Globus pallidus (tissue), 1 donor: ENCODE measurements at regions not wholly inside any gene's neighbourhood (a gene's known extent, or its start where the extent isn't known, plus 50 kb on each side); places are given as distances from the start of the nearest gene placed in this dataset.

Experiments
- DNase-seq: peaks from one replicate; pipeline ENCODE4 v3.0.0-alpha.2; 2015; ENCODE audit warnings: low spot score

DNA sequence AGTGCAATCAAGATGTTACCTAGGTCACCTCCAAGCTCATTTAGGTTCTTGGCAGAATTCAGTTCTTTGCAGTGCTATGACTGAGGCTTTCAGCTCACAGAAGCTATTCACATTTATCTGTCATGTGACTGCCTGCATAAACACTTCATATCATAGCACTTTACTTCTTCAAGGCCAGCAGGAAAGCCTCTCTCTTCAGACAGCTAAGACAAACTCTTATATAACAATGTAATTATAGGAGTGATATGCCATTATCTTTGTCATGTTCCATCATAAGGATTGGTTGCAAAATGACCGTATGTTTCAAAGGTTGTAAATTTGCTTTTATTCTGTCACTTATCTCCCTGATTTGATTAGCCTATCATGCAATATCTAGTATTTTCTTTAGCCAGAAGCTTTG, 78.8 kb upstream of the TMEM196 start:
- DNase-seq = no peak

DNA sequence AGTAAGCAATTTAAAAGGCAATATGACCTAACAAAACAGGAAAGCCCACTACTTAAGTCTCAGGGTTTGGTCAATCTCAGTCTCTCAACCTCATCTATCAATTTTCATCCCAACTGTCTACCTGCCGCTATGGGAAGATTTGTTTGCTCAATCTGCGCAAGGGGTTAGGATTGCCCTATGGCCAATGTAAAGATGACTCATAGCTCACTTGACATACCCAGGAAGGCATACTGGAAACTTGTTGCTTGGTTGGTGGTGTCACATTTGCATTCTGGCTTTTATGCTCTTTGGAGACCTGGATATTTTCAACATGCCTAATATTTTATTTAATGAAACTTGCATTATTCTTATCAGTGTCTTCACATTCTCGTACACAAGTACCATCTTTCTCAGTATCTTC, 78.1 kb upstream of the TMEM196 start:
- DNase-seq = no peak

DNA sequence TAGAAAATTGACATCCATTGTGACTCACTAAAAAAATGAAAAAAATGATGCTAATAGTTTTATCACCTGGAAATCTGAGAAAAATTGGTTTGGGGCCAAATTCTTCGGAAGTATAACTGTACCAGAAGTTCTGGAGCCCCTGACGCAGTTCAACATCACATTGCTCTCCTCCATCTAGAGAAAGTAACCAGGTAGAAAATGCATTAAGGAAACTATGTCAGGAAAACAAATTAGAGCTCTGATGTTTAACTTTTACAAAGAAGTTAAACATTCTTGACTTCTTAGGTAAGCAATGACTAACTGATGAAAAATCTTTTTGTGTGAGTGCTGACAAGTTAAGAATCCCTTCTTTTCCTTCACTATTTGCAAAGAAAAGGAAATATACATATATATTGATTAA, 61.1 kb upstream of the TMEM196 start:
- no peak for DNase-seq

GRCh38 chr7:19830604-19831003, 57.2 kb upstream of the TMEM196 start:
- DNase-seq = no peak
